ENCODE measurements at regions not wholly inside any gene's neighbourhood (a gene's known extent, or its start where the extent isn't known, plus 50 kb on each side); places are given as distances from the start of the nearest gene placed in this dataset.

GRCh38 chr6:74284284-74284683, 588.3 kb downstream of the CD109 start:
- no peak for DNase-seq (ENCODE audit: low spot score)
- ATAC-seq (ENCODE audit: insufficient number of reproducible peaks, low FRiP score, low read depth), result no peak
- Histone ChIP-seq H3K4me3 (no peak overlapping the region), H3K27me3 (replicated peaks; ENCODE audit: insufficient read depth) (no peaks in the 10 kb centered on the region), H3K4me1 (ENCODE audit: control insufficient read depth in 1 of 2, low read depth in 2 of 2) (no peaks in the 10 kb centered on the region), H3K36me3 (no peaks in the 10 kb centered on the region), H3K27ac (no peak overlapping the region), H3K9me3 (no peaks in the 10 kb centered on the region)
- TF ChIP-seq, protein P1, sequence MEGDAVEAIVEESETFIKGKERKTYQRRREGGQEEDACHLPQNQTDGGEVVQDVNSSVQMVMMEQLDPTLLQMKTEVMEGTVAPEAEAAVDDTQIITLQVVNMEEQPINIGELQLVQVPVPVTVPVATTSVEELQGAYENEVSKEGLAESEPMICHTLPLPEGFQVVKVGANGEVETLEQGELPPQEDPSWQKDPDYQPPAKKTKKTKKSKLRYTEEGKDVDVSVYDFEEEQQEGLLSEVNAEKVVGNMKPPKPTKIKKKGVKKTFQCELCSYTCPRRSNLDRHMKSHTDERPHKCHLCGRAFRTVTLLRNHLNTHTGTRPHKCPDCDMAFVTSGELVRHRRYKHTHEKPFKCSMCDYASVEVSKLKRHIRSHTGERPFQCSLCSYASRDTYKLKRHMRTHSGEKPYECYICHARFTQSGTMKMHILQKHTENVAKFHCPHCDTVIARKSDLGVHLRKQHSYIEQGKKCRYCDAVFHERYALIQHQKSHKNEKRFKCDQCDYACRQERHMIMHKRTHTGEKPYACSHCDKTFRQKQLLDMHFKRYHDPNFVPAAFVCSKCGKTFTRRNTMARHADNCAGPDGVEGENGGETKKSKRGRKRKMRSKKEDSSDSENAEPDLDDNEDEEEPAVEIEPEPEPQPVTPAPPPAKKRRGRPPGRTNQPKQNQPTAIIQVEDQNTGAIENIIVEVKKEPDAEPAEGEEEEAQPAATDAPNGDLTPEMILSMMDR (IDR thresholded peaks at IDR 0.05), result no peak

GRCh38 chr6:74283532-74283931, 587.5 kb downstream of the CD109 start:
- H3K4me1 ChIP-seq (ENCODE audit: control insufficient read depth in 1 of 2, low read depth in 2 of 2), result no peaks in the 10 kb centered on the region
- H3K27ac ChIP-seq, result no peak overlapping the region
- no peaks in the 10 kb centered on the region for H3K36me3 ChIP-seq
- H3K27me3 ChIP-seq (replicated peaks; ENCODE audit: insufficient read depth), result no peaks in the 10 kb centered on the region
- no peak for ATAC-seq (ENCODE audit: insufficient number of reproducible peaks, low FRiP score, low read depth)
- TF ChIP-seq, protein P1 (IDR thresholded peaks at IDR 0.05), result no peak
- H3K9me3 ChIP-seq, result no peaks in the 10 kb centered on the region
- H3K4me3 ChIP-seq, result no peak overlapping the region
- no peak for DNase-seq (ENCODE audit: low spot score)

- no peak overlapping the region for H3K4me3 ChIP-seq
- DNase-seq (ENCODE audit: low spot score) (no peak), ATAC-seq (ENCODE audit: insufficient number of reproducible peaks, low FRiP score, low read depth) (no peak)
Measured at GRCh38 chr6:74282143-74282689, 586.2 kb downstream of the CD109 start.

GRCh38 chr6:74280130-74280692, 584.2 kb downstream of the CD109 start:
- Histone ChIP-seq H3K27me3 (replicated peaks; ENCODE audit: insufficient read depth) (no peaks in the 10 kb centered on the region), H3K36me3 (no peaks in the 10 kb centered on the region), H3K4me1 (ENCODE audit: control insufficient read depth in 1 of 2, low read depth in 2 of 2) (no peaks in the 10 kb centered on the region), H3K9me3 (no peaks in the 10 kb centered on the region), H3K4me3 (no peak overlapping the region), H3K27ac (no peak overlapping the region)
- TF ChIP-seq, protein P1 (IDR thresholded peaks at IDR 0.05), result no peak
- ATAC-seq (ENCODE audit: insufficient number of reproducible peaks, low FRiP score, low read depth) (no peak), DNase-seq (ENCODE audit: low spot score) (no peak)

More at GRCh38 chr6:74282143-74282689, 586.2 kb downstream of the CD109 start:
- Histone ChIP-seq H3K36me3 (no peaks in the 10 kb centered on the region), H3K27me3 (replicated peaks; ENCODE audit: insufficient read depth) (no peaks in the 10 kb centered on the region), H3K4me1 (ENCODE audit: control insufficient read depth in 1 of 2, low read depth in 2 of 2) (no peaks in the 10 kb centered on the region), H3K9me3 (no peaks in the 10 kb centered on the region), H3K27ac (no peak overlapping the region)
- TF ChIP-seq, protein P1 (IDR thresholded peaks at IDR 0.05), result no peak

DNA sequence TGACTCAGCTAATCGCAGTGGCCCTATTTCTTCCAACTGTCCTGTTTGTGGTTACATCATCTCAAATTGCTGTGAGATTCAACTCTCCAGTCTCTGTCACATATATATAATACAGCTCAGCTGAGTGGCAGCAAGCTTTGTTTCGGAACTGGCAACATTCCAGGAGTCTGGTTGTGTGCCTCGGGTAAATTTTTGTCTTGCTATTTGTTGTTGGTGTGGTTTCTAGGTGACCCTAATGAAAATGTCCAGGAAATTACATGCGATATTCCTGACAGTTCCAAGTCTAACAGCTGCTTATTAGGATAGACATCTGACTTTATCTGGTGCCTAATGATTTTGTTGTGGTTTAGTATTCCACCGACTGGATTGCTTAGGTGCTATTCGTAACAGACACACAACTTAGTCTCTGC, 581.8 kb downstream of the CD109 start:
- no peak overlapping the region for H3K27ac ChIP-seq
- no peak overlapping the region for H3K4me3 ChIP-seq
- no peaks in the 10 kb centered on the region for H3K4me1 ChIP-seq (ENCODE audit: control insufficient read depth in 1 of 2, low read depth in 2 of 2)
- TF ChIP-seq, protein P1 (IDR thresholded peaks at IDR 0.05), result no peak
- no peaks in the 10 kb centered on the region for H3K9me3 ChIP-seq
- ATAC-seq (ENCODE audit: insufficient number of reproducible peaks, low FRiP score, low read depth), result no peak
- H3K27me3 ChIP-seq (replicated peaks; ENCODE audit: insufficient read depth), result no peaks in the 10 kb centered on the region
- DNase-seq (ENCODE audit: low spot score), result no peak
- H3K36me3 ChIP-seq, result no peaks in the 10 kb centered on the region

Data from thoracic aorta (tissue), 2 donors.